Kidney epithelial cell (primary cell): ENCODE measurements at regions not wholly inside any gene's neighbourhood (a gene's known extent, or its start where the extent isn't known, plus 50 kb on each side); places are given as distances from the start of the nearest gene placed in this dataset.

Source experiments
- DNase-seq: peaks from one replicate; pipeline ENCODE4 v3.0.0-alpha.2; 2010; ENCODE audit warnings: low read depth
- H3K27me3 ChIP-seq: 2 replicates; pipeline ENCODE4 v1.6.0; 2011; ENCODE audit warnings: low read length; ENCODE audit not compliant: control insufficient read depth, insufficient read depth
- H3K36me3 ChIP-seq: 2 replicates; pipeline ENCODE4 v1.5.1; 2011; ENCODE audit warnings: low read length; ENCODE audit not compliant: control insufficient read depth, insufficient read depth
- H3K4me3 ChIP-seq: 2 replicates; pipeline ENCODE4 v1.5.1; 2011; ENCODE audit warnings: low read depth, mild to moderate bottlenecking, control low read depth, low read length
- CTCF ChIP-seq: IDR thresholded peaks from 2 replicates; pipeline ENCODE4 v1.5.1; 2011; ENCODE audit warnings: mild to moderate bottlenecking, moderate library complexity, low read length, control low read depth, inconsistent platforms; ENCODE audit not compliant: insufficient read depth, poor library complexity, severe bottlenecking

GRCh38 chr15:69949485-69949884 lies 148.2 kb downstream of the TLE3 start:
- no peak overlapping the region for H3K4me3 ChIP-seq
- no peak for DNase-seq
- no peak for TF ChIP-seq CTCF
- peaks cover 5% of the 10 kb centered on the region for H3K27me3 ChIP-seq
- no peaks in the 10 kb centered on the region for H3K36me3 ChIP-seq

GRCh38 chr15:69951256-69951897 lies 146.3 kb downstream of the TLE3 start:
- Histone ChIP-seq H3K36me3 (no peaks in the 10 kb centered on the region), H3K27me3 (peaks cover 8% of the 10 kb centered on the region), H3K4me3 (no peak overlapping the region)
- no peak for DNase-seq
- no peak for TF ChIP-seq CTCF

- DNase-seq, result no peak
- peaks cover 8% of the 10 kb centered on the region for H3K27me3 ChIP-seq
These were observed 145.7 kb downstream of the TLE3 start for GRCh38 chr15:69951898-69952555.

GRCh38 chr15:69953051-69953450 lies 144.7 kb downstream of the TLE3 start:
- no peak for TF ChIP-seq CTCF
- Histone ChIP-seq H3K4me3 (no peak overlapping the region), H3K27me3 (peaks cover 8% of the 10 kb centered on the region), H3K36me3 (no peaks in the 10 kb centered on the region)
- no peak for DNase-seq

More at GRCh38 chr15:69951898-69952555, 145.7 kb downstream of the TLE3 start:
- Histone ChIP-seq H3K36me3 (no peaks in the 10 kb centered on the region), H3K4me3 (no peak overlapping the region)
- no peak for TF ChIP-seq CTCF

GRCh38 chr15:69953816-69954215 lies 143.9 kb downstream of the TLE3 start:
- no peak for DNase-seq
- Histone ChIP-seq H3K4me3 (no peak overlapping the region), H3K36me3 (no peaks in the 10 kb centered on the region), H3K27me3 (peaks cover 8% of the 10 kb centered on the region)
- TF ChIP-seq CTCF, result no peak
